CD14-positive monocyte (primary cell): ENCODE measurements at regions not wholly inside any gene's neighbourhood (a gene's known extent, or its start where the extent isn't known, plus 50 kb on each side); places are given as distances from the start of the nearest gene placed in this dataset. TPM values are rescaled to one million over a fixed set of nuclear protein-coding genes. Genes with fewer than 3 reads are reported as not detected.
"Not testable (repeated sequence)": the region's sequence is repeated elsewhere in the genome, so short reads cannot be mapped to it uniquely, and the experiment has no call there.

Experiments
- DNase-seq, 3 donors: peaks; one replicate each; pipeline ENCODE4 v3.0.0-alpha.2; 2011 to 2022
- H2AFZ ChIP-seq: 2 replicates; pipeline ENCODE4 v1.6.0; 2012; ENCODE audit warnings: mild to moderate bottlenecking, low read depth, low read length, inconsistent platforms; ENCODE audit not compliant: insufficient read depth, poor library complexity, severe bottlenecking
- H3K27ac ChIP-seq, 2 donors: 1 replicate in 1 of 2; 2 replicates in 1 of 2; pipeline ENCODE4 v1.5.1; 2012 to 2013; ENCODE audit warnings: low read length in 2 of 2, control low read depth in 1 of 2, inconsistent platforms in 1 of 2, low read depth in 1 of 2, mild to moderate bottlenecking in 1 of 2
- H3K27me3 ChIP-seq, 2 donors: one replicate each; pipeline versions ENCODE4 v1.6.0 to v1.6.1; 2011 to 2013; ENCODE audit warnings: low read length in 2 of 2; ENCODE audit not compliant: control insufficient read depth in 2 of 2, insufficient read depth in 2 of 2
- H3K36me3 ChIP-seq, 2 donors: replicated peaks in 1 of 2; 1 replicate in 1 of 2; 2 replicates in 1 of 2; pipeline versions ENCODE4 v1.5.1 to v1.6.1; 2012 to 2013; ENCODE audit warnings: low read length in 2 of 2, control low read depth in 1 of 2, inconsistent platforms in 1 of 2, mild to moderate bottlenecking in 1 of 2; ENCODE audit not compliant: insufficient read depth in 2 of 2, control insufficient read depth in 1 of 2
- H3K4me1 ChIP-seq, 2 donors: 1 replicate in 1 of 2; 2 replicates in 1 of 2; pipeline versions ENCODE4 v1.5.1 to v1.6.1; 2012 to 2013; ENCODE audit warnings: low read length in 2 of 2, control low read depth in 1 of 2, inconsistent platforms in 1 of 2, mild to moderate bottlenecking in 1 of 2, moderate library complexity in 1 of 2; ENCODE audit not compliant: insufficient read depth in 2 of 2, control insufficient read depth in 1 of 2
- H3K4me2 ChIP-seq: replicated peaks from 2 replicates; pipeline ENCODE3; 2012; ENCODE audit warnings: low read length, moderate library complexity, mild to moderate bottlenecking; ENCODE audit not compliant: poor library complexity, severe bottlenecking; ENCODE audit errors: extremely low read depth
- H3K4me3 ChIP-seq, 3 experiments: fragments of 200-600 bp in 1 of 3; sonication (generic) in 1 of 3; replicated peaks in 1 of 3; 1 replicate in 2 of 3; 2 replicates in 1 of 3; pipeline ENCODE4 v1.5.1; 2011 to 2013; ENCODE audit warnings: low read length in 3 of 3, mild to moderate bottlenecking in 3 of 3, control low read depth in 2 of 3, low read depth in 2 of 3, inconsistent platforms in 1 of 3, moderate library complexity in 1 of 3
- H3K79me2 ChIP-seq: 2 replicates; pipeline ENCODE4 v1.6.0; 2012; ENCODE audit warnings: mild to moderate bottlenecking, control low read depth, inconsistent platforms, low read length, moderate library complexity; ENCODE audit not compliant: insufficient read depth
- H3K9ac ChIP-seq: 2 replicates; pipeline ENCODE4 v1.6.0; 2017; ENCODE audit warnings: low read length, mild to moderate bottlenecking; ENCODE audit not compliant: insufficient read depth, poor library complexity, severe bottlenecking
- H3K9me3 ChIP-seq, 2 donors: replicated peaks in 1 of 2; 1 replicate in 1 of 2; 2 replicates in 1 of 2; pipeline versions ENCODE4 v1.5.1 to v1.6.1; 2012 to 2013; ENCODE audit warnings: low read length in 2 of 2, control low read depth in 1 of 2; ENCODE audit not compliant: control insufficient read depth in 1 of 2, insufficient read depth in 1 of 2
- H4K20me1 ChIP-seq: 2 replicates; pipeline ENCODE4 v1.6.0; 2012; ENCODE audit warnings: mild to moderate bottlenecking, low read length, control low read depth, moderate library complexity; ENCODE audit not compliant: insufficient read depth
- H3K27ac Mint-ChIP-seq, 7 donors: one replicate each; pipeline ENCODE4 v1.8.0; 2020; ENCODE audit warnings: mild to moderate bottlenecking in 7 of 7, mixed read lengths in 7 of 7, moderate library complexity in 6 of 7, inconsistent platforms in 2 of 7
- H3K27me3 Mint-ChIP-seq, 3 donors: one replicate each; pipeline ENCODE4 v1.8.0; 2021 to 2022; ENCODE audit warnings: low read depth in 3 of 3, mild to moderate bottlenecking in 3 of 3, mixed read lengths in 3 of 3, moderate library complexity in 3 of 3, inconsistent platforms in 1 of 3
- H3K36me3 Mint-ChIP-seq, 2 donors: one replicate each; pipeline ENCODE4 v1.8.0; 2020; ENCODE audit warnings: mixed read lengths in 2 of 2, inconsistent platforms in 1 of 2, mild to moderate bottlenecking in 1 of 2
- H3K4me1 Mint-ChIP-seq: one replicate; pipeline ENCODE4 v1.8.0; 2020; ENCODE audit warnings: mild to moderate bottlenecking, mixed read lengths
- H3K4me3 Mint-ChIP-seq, 2 donors: one replicate each; pipeline ENCODE4 v1.8.0; 2020; ENCODE audit warnings: mild to moderate bottlenecking in 2 of 2, mixed read lengths in 2 of 2, moderate library complexity in 1 of 2
- H3K9me3 Mint-ChIP-seq, 7 donors: one replicate each; pipeline ENCODE4 v1.8.0; 2020 to 2022; ENCODE audit warnings: mixed read lengths in 7 of 7, mild to moderate bottlenecking in 6 of 7, moderate library complexity in 6 of 7, inconsistent platforms in 2 of 7
- CTCF ChIP-seq: fragments of 200-600 bp; IDR thresholded peaks from one replicate; pipeline ENCODE4 v1.8.0; 2022; ENCODE audit warnings: antibody characterized with exemption, mild to moderate bottlenecking
- WGBS: methylation state at CpG from one replicate; pipeline ENCODE4 v1.1.5; 2013; ENCODE audit warnings: missing lambda C conversion rate; ENCODE audit not compliant: insufficient coverage; 5-methylcytosine and 5-hydroxymethylcytosine counted together
- intact Hi-C, 2 donors: fragments of 100-400 bp; cut with micrococcal nuclease; formaldehyde crosslinking; loops; one replicate each; pipeline versions ENCODE4 v1.15.0 to v1.15.1; 2023
- small RNA-seq: library from RNA; depleted of rRNA; stranded (forward); fragments of <200 nt; gene quantifications from one replicate; pipeline ENCODE3, GENCODE V24; 2012; ENCODE audit warnings: low read depth; ENCODE audit not compliant: insufficient read length

- WGBS: 100% methylated on average over 1 of the region's 6 CpGs
- H3K79me2 ChIP-seq, H3K4me1 ChIP-seq, H3K9ac ChIP-seq, H3K27ac ChIP-seq, H3K4me3 ChIP-seq, H3K9me3 Mint-ChIP-seq, H4K20me1 ChIP-seq, H3K4me3 Mint-ChIP-seq, H3K4me2 ChIP-seq, H2AFZ ChIP-seq, H3K9me3 ChIP-seq, H3K27me3 ChIP-seq, H3K36me3 Mint-ChIP-seq, H3K27ac Mint-ChIP-seq, H3K4me1 Mint-ChIP-seq, H3K27me3 Mint-ChIP-seq, DNase-seq, H3K36me3 ChIP-seq, intact Hi-C loops: not testable (repeated sequence)
- peak; percentile 32 for TF ChIP-seq CTCF
Measured at GRCh38 chr2:106248548-106249151, 54.5 kb upstream of the UXS1 start.

Small RNAs in the stretch of these regions (small RNA-seq; reads per million reads assigned to genes)
- not detected for gene AC114755.3
